ENCODE measurements at regions not wholly inside any gene's neighbourhood (a gene's known extent, or its start where the extent isn't known, plus 50 kb on each side); places are given as distances from the start of the nearest gene placed in this dataset.

DNA sequence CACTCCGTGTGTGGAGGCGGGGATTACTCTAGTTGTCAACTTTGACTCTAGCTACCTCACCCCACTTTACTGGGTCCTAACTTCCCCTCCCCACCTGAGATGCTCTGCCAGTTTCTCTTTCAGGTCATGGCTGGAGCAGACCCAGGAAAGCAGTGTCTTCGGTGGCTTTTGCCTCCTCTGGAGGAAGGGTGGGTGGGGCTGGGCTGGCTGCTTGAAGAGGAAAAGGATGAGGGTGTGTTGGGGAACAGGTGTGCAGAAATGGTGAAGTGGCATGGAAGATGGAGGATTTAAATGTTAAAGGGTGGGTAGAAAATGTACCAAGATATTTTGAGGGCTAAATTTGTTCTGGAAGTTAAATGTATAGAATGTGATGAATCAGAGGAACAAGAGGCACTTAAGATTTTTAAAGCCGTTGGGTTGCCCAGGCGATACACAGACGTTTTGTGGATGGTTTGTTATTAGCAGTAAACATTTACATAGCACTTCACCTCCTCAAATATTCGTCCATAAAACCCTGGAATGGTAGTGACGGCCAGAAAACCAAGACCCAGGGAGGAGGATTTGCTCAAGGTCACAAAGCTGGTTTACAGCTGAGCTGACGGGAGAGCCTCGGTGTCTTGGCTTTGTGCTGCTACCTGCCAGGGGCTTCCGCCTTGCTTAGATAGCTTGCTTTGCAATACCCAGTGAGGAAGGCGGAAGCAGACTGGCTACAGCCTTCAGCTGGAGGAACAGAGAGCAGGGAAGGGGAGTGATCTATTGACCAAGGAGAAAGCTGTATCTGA lies 72.2 kb upstream of the PRMT8 start:
- TF ChIP-seq, protein P1, sequence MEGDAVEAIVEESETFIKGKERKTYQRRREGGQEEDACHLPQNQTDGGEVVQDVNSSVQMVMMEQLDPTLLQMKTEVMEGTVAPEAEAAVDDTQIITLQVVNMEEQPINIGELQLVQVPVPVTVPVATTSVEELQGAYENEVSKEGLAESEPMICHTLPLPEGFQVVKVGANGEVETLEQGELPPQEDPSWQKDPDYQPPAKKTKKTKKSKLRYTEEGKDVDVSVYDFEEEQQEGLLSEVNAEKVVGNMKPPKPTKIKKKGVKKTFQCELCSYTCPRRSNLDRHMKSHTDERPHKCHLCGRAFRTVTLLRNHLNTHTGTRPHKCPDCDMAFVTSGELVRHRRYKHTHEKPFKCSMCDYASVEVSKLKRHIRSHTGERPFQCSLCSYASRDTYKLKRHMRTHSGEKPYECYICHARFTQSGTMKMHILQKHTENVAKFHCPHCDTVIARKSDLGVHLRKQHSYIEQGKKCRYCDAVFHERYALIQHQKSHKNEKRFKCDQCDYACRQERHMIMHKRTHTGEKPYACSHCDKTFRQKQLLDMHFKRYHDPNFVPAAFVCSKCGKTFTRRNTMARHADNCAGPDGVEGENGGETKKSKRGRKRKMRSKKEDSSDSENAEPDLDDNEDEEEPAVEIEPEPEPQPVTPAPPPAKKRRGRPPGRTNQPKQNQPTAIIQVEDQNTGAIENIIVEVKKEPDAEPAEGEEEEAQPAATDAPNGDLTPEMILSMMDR (IDR thresholded peaks at IDR 0.05; ENCODE audit: extremely low read depth in 1 of 2, insufficient read depth in 1 of 2, low read depth in 1 of 2, low read length in 2 of 2), result no peak
- TF ChIP-seq POLR2A (IDR thresholded peaks at IDR 0.05; ENCODE audit: low read depth, low read length) (no peak), EZH2 (IDR thresholded peaks at IDR 0.05; ENCODE audit: borderline replicate concordance, low read depth, low read length, severe bottlenecking) (no peak), POLR2AphosphoS5 (IDR thresholded peaks at IDR 0.05; ENCODE audit: insufficient read depth, low read depth, low read length) (no peak), FOS (IDR thresholded peaks at IDR 0.05; ENCODE audit: borderline replicate concordance, insufficient read depth, low read length) (no peak), GATA2 (IDR thresholded peaks at IDR 0.05; ENCODE audit: insufficient read depth, insufficient read length, low read depth, low read length) (no peak), JUN (IDR thresholded peaks at IDR 0.05; ENCODE audit: borderline replicate concordance, insufficient read depth, insufficient read length, low read depth) (no peak)
- TF ChIP-seq, protein P2, sequence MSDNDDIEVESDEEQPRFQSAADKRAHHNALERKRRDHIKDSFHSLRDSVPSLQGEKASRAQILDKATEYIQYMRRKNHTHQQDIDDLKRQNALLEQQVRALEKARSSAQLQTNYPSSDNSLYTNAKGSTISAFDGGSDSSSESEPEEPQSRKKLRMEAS (IDR thresholded peaks at IDR 0.05; ENCODE audit: insufficient read depth, insufficient read length), result no peak
